Liver (tissue), 3 donors: ENCODE measurements at regions not wholly inside any gene's neighbourhood (a gene's known extent, or its start where the extent isn't known, plus 50 kb on each side); places are given as distances from the start of the nearest gene placed in this dataset.

Experiments used
- EGR1 ChIP-seq, 2 donors: IDR thresholded peaks; 2 replicates each; pipeline ENCODE4 v1.6.1; 2016 to 2018; ENCODE audit warnings: antibody characterized with exemption in 2 of 2, low read depth in 2 of 2
- GABPA ChIP-seq, 2 donors: IDR thresholded peaks in 1 of 2; conservative IDR thresholded peaks in 1 of 2; 2 replicates each; pipeline ENCODE4 v1.6.1; 2016; ENCODE audit warnings: antibody characterized with exemption in 2 of 2, mild to moderate bottlenecking in 1 of 2, moderate library complexity in 1 of 2
- HNF4A ChIP-seq, 2 donors: conservative IDR thresholded peaks; 2 replicates each; pipeline ENCODE4 v1.6.1; 2016; ENCODE audit warnings: antibody characterized with exemption in 2 of 2, mild to moderate bottlenecking in 2 of 2
- JUND ChIP-seq, 2 donors: IDR thresholded peaks; 2 replicates each; pipeline ENCODE4 v1.6.1; 2016; ENCODE audit warnings: antibody characterized with exemption in 2 of 2
- NR2F2 ChIP-seq: IDR thresholded peaks from 2 replicates; pipeline ENCODE4 v1.6.1; 2016; ENCODE audit warnings: antibody characterized with exemption
- RAD21 ChIP-seq, 2 donors: IDR thresholded peaks; 2 replicates each; pipeline ENCODE4 v1.6.1; 2016; ENCODE audit warnings: antibody characterized with exemption in 2 of 2, mild to moderate bottlenecking in 2 of 2
- SP1 ChIP-seq: IDR thresholded peaks from 2 replicates; pipeline ENCODE4 v1.6.1; 2018; ENCODE audit warnings: antibody characterized with exemption, mild to moderate bottlenecking
- TAF1 ChIP-seq: conservative IDR thresholded peaks from 2 replicates; pipeline ENCODE4 v1.6.1; 2016; ENCODE audit warnings: antibody characterized with exemption, mild to moderate bottlenecking
- YY1 ChIP-seq: IDR thresholded peaks from 2 replicates; pipeline ENCODE4 v1.6.1; 2016; ENCODE audit warnings: antibody characterized with exemption, mild to moderate bottlenecking
- TF ChIP-seq, protein P1 (sequence below): IDR thresholded peaks from 2 replicates; pipeline ENCODE4 v1.6.1; 2016; ENCODE audit warnings: antibody characterized with exemption
- TF ChIP-seq, protein P2 (sequence below): IDR thresholded peaks from 2 replicates; pipeline ENCODE4 v1.6.1; 2016; ENCODE audit warnings: antibody characterized with exemption, mild to moderate bottlenecking
- TF ChIP-seq, protein P3 (sequence below): fragments of 150-350 bp; IDR thresholded peaks from 2 replicates; pipeline ENCODE4 v1.5.1; 2017; ENCODE audit warnings: improper control_type of control experiment, low read depth, low read length; ENCODE audit not compliant: missing input control
- TF ChIP-seq, protein P4 (sequence below): IDR thresholded peaks from 2 replicates; pipeline ENCODE4 v1.6.1; 2016; ENCODE audit warnings: antibody characterized with exemption
- TF ChIP-seq, protein P5 (sequence below): IDR thresholded peaks from 2 replicates; pipeline ENCODE4 v1.6.1; 2016; ENCODE audit warnings: antibody characterized with exemption
- donor health status: healthy.
- donor health status: healthy.

DNA sequence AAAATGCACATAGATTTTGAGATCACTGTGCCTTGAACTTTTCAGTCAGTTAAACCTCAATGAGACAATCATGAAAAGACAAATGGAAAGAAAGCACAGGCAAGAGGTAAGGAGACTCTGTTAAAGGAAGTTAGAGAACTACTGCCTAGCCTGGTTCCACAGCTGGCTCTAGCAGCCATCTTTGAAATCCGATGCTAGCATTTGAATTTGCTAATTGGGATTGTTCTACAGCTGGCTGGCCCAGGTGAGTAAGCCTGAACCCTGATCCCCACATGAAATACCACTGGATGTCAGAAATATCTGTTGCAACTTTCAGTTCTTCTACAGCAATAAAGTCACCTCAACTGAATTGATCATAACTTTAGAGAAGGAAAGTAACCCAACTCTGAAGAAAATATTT, 315.2 kb upstream of the CHAC2 start:
- TF ChIP-seq, protein P1, sequence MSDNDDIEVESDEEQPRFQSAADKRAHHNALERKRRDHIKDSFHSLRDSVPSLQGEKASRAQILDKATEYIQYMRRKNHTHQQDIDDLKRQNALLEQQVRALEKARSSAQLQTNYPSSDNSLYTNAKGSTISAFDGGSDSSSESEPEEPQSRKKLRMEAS, result no peak
- TF ChIP-seq, protein P2, sequence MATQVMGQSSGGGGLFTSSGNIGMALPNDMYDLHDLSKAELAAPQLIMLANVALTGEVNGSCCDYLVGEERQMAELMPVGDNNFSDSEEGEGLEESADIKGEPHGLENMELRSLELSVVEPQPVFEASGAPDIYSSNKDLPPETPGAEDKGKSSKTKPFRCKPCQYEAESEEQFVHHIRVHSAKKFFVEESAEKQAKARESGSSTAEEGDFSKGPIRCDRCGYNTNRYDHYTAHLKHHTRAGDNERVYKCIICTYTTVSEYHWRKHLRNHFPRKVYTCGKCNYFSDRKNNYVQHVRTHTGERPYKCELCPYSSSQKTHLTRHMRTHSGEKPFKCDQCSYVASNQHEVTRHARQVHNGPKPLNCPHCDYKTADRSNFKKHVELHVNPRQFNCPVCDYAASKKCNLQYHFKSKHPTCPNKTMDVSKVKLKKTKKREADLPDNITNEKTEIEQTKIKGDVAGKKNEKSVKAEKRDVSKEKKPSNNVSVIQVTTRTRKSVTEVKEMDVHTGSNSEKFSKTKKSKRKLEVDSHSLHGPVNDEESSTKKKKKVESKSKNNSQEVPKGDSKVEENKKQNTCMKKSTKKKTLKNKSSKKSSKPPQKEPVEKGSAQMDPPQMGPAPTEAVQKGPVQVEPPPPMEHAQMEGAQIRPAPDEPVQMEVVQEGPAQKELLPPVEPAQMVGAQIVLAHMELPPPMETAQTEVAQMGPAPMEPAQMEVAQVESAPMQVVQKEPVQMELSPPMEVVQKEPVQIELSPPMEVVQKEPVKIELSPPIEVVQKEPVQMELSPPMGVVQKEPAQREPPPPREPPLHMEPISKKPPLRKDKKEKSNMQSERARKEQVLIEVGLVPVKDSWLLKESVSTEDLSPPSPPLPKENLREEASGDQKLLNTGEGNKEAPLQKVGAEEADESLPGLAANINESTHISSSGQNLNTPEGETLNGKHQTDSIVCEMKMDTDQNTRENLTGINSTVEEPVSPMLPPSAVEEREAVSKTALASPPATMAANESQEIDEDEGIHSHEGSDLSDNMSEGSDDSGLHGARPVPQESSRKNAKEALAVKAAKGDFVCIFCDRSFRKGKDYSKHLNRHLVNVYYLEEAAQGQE, result no peak
- TF ChIP-seq, protein P3, sequence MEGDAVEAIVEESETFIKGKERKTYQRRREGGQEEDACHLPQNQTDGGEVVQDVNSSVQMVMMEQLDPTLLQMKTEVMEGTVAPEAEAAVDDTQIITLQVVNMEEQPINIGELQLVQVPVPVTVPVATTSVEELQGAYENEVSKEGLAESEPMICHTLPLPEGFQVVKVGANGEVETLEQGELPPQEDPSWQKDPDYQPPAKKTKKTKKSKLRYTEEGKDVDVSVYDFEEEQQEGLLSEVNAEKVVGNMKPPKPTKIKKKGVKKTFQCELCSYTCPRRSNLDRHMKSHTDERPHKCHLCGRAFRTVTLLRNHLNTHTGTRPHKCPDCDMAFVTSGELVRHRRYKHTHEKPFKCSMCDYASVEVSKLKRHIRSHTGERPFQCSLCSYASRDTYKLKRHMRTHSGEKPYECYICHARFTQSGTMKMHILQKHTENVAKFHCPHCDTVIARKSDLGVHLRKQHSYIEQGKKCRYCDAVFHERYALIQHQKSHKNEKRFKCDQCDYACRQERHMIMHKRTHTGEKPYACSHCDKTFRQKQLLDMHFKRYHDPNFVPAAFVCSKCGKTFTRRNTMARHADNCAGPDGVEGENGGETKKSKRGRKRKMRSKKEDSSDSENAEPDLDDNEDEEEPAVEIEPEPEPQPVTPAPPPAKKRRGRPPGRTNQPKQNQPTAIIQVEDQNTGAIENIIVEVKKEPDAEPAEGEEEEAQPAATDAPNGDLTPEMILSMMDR, result no peak
- TF ChIP-seq GABPA (IDR thresholded peaks at IDR 0.05 in 1 of 2, conservative IDR thresholded peaks at IDR 0.05 in 1 of 2) (no peak), RAD21 (IDR thresholded peaks at IDR 0.05) (no peak), SP1 (no peak), JUND (IDR thresholded peaks at IDR 0.05) (no peak), TAF1 (no peak), HNF4A (conservative IDR thresholded peaks at IDR 0.05) (no peak), EGR1 (IDR thresholded peaks at IDR 0.05; ENCODE audit: low read depth in 2 of 2) (no peak), YY1 (no peak), NR2F2 (no peak)
- TF ChIP-seq, protein P4, sequence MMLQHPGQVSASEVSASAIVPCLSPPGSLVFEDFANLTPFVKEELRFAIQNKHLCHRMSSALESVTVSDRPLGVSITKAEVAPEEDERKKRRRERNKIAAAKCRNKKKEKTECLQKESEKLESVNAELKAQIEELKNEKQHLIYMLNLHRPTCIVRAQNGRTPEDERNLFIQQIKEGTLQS, result no peak
- TF ChIP-seq, protein P5, sequence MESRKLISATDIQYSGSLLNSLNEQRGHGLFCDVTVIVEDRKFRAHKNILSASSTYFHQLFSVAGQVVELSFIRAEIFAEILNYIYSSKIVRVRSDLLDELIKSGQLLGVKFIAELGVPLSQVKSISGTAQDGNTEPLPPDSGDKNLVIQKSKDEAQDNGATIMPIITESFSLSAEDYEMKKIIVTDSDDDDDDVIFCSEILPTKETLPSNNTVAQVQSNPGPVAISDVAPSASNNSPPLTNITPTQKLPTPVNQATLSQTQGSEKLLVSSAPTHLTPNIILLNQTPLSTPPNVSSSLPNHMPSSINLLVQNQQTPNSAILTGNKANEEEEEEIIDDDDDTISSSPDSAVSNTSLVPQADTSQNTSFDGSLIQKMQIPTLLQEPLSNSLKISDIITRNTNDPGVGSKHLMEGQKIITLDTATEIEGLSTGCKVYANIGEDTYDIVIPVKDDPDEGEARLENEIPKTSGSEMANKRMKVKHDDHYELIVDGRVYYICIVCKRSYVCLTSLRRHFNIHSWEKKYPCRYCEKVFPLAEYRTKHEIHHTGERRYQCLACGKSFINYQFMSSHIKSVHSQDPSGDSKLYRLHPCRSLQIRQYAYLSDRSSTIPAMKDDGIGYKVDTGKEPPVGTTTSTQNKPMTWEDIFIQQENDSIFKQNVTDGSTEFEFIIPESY, result no peak
